Limb (tissue), 2 donors: ENCODE measurements at regions not wholly inside any gene's neighbourhood (a gene's known extent, or its start where the extent isn't known, plus 50 kb on each side); places are given as distances from the start of the nearest gene placed in this dataset.

Source experiments
- DNase-seq, 2 donors: peaks; one replicate each; pipeline ENCODE4 v3.0.0-alpha.2; 2016; ENCODE audit errors: extremely low spot score in 2 of 2

GRCh38 chr1:193654951-193655735, 468.7 kb upstream of the B3GALT2 start:
- no peak for DNase-seq

DNA sequence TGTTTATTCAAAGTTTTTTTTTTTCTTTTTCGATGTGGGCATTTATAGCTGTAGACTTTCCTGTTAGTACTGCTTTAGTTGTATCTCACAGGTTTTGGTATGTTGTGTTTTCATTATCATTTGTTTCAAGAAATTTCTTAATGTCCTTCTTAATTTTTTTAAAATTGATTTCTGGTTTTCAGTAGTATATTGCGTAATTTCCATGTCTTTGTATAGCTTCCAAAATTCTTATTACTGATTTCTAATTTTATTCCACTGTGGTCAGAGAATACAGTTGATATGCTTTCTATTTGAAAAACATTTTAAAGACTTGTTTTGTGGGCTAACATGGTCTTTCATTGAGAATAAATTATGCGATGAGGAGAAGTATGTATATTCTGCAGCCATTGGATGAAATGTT, 463.2 kb upstream of the B3GALT2 start:
- no peak for DNase-seq

GRCh38 chr1:193634876-193635275, 448.5 kb upstream of the B3GALT2 start:
- DNase-seq: no peak

GRCh38 chr1:193634470-193634869, 448.1 kb upstream of the B3GALT2 start:
- DNase-seq: no peak

GRCh38 chr1:193633991-193634390, 447.6 kb upstream of the B3GALT2 start:
- DNase-seq: no peak

- DNase-seq: no peak
Observed at GRCh38 chr1:193633093-193633492, 446.7 kb upstream of the B3GALT2 start.

DNA sequence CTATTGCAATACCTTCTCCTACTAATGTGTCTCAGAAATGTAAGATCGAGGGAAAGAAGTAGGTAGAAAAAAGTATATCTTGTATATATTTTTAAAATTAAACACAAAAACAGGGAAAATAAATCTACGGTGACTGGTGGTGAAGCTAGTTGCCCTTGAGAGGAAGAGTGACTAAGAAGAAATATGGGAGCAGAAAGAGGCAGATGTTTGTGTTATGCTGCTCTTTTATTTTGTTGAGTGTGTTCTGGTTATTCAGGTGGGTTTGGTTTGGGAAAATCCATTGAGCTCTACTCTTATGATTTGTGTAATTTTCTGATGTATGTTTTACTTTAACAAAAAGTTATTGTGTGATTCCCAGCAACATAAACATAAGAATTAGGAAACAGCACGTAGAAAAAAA, 444.9 kb upstream of the B3GALT2 start:
- DNase-seq: no peak

- no peak for DNase-seq
Observed at GRCh38 chr1:193629875-193630274, 443.5 kb upstream of the B3GALT2 start.

DNA sequence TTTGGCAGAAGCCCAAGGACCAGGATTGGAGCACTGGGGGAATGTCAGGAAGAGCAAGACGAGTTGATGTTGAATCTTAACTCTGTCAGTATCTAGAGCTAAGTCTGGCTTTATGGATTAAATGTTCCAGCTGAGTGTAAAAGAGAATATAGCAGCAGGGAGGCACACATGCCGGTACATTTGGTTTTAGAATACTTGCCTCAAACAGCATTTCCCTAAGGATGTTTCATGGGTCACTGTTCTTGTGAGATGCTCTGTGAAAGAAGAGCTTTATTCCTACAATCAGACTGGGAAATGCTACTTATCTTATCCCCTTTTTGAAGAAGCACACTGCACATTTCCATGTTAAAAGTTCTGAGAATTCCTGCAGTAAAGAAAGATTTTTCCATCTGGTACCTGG, 440.3 kb upstream of the B3GALT2 start:
- DNase-seq: no peak

GRCh38 chr1:193625255-193625654, 438.8 kb upstream of the B3GALT2 start:
- no peak for DNase-seq

- no peak for DNase-seq
Observed at GRCh38 chr1:193619911-193620310, 433.5 kb upstream of the B3GALT2 start.

GRCh38 chr1:193614817-193615216, 428.4 kb upstream of the B3GALT2 start:
- no peak for DNase-seq

GRCh38 chr1:193614275-193614674, 427.9 kb upstream of the B3GALT2 start:
- DNase-seq: no peak

DNA sequence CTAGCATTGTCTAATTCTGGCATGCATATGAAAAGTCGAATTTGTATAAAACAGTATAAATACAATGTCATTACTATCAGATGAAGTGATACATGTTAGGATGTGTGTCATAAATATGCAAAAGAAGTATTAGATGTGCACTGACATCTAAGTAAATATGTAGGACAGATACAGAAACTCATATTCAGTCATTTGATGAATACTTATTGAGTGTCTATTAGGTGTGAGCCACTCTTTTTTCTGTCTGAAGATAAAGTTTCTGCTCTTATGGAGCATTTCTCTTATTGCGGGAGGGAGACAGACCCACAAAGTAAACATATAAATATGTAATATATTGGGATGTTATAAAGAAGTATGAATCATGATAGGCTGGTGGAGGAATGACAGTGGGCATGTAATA, 426.6 kb upstream of the B3GALT2 start:
- DNase-seq: no peak

DNA sequence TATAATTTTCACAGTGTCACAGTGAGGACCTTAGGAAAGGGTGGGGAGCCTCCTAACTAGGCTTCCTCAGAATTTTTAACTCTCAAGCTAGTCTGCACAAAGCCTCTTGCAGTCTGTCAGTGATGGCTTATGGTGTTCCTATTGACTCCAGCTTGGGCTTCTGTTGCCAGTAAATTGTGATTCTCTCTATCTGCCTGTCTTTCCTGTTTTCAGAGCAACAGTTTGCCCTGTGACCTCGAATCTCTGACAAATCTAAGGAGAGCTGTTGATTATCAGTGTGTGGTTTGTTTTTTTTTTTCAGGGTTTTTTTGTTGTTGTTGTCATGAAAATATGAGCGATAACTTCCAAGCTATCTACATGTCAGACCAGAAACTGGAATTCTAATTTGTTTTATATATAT, 423.2 kb upstream of the B3GALT2 start:
- no peak for DNase-seq

- no peak for DNase-seq
Observed at GRCh38 chr1:193607787-193608186, 421.4 kb upstream of the B3GALT2 start.

DNA sequence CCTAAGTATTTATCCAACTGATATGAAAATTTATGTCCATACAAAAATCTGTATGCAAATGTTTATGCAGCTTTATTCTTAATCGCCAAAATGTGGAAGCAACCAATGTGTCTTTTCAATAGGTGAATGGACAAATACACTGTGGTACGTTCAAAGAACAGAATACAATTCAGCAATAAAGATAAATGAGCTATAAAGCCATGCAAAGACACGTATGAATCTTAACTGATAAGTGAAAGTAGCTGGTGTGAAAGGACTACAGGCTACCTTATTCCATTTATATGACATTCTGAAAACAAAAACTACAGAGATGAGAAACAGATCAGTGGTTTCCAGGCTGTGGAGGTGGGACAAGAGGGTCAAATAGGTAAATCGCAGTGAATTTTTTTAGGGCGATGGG, 419.6 kb upstream of the B3GALT2 start:
- DNase-seq: no peak

DNA sequence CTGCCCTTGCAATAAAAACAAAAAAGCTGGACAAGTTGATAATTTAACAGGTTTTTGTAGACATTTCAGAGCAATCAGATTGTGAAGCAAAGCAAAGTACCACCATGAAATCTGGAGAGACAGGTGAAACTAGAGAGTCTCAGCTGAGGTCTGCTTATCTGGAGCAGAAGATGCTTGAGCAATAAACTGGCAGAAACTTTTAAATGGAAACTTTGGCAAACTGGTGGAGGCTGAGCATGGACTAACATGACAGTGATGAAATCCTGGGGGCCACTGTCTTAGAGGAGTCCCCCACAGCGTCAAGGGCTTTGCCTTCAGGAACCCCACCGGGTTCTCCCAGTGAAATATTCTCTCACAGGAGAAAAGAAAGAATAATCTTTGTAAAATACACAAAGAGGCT, 416.3 kb upstream of the B3GALT2 start:
- DNase-seq: no peak

DNA sequence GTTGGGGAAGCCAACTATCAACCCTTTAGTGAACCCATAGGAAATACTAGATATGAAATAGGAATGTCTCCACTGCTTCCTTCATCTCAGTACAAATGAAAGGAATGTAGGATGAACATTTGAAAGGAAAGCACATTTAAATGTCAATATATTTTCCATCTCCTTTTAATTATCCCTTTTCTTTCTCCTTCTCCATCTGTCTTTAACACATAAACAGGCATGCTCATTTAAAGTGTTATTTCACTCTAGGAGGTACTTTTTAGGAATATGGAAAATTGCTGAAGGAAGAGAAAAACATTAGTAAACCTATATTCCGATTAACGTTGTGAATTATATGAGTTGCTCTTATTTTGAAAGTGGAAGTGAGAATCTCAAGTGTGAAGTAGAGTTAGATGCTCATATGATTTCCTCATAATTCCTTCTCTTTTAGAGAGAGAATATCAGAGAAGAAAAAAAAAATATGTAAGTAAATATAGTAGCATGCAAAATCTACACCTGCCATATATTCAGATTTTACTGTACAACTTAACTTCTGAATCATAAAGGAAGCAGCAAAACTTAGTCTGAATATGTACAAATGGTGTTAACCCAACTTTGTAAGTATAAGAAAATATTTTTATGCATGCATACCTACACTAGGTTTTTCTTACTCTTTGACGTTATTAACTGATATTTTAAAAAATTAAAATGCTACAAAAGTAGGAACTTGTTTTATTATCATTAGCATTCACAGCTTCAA, 406.9 kb upstream of the B3GALT2 start:
- no peak for DNase-seq

DNA sequence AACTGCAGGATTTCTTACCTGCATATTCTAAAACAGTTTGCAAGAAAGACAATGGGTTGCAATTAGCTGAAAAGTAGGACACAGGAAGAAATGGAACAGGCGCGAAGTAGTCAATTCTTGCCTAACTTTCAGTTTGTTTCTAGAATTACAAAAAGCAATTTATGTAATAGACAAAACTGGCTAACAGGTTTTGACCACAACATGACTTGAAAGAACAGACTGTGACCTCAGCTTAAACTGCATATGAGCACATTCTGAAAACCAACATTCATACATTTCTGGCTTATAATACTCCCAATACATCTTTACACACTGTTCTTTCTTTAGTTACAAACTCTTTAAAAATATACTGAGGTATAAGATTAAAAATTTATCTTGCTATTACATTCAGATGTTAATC, 405.9 kb upstream of the B3GALT2 start:
- DNase-seq: no peak

DNA sequence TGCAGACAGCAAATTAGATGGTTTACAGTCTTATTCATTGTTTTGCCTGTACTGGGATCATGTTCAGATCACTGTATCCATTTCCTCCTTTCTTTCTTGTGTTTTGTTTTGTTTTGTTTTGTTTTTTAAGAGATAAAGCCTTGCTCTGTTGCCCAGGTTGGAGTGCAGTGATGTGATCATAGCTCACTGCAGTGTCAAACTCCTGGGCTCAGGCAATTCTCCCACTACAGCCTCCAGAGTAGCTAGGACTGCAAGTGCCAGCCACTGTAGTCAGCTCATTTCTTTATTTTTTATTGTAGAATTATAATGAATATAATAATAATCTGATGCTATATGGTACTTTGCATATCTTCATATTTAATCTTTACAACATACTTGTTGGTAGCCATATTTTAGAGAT, 403.7 kb upstream of the B3GALT2 start:
- DNase-seq: no peak

- peak in 1 of 2 donors; percentile 73 for DNase-seq
Observed at GRCh38 chr1:193589597-193590040, 403.2 kb upstream of the B3GALT2 start.
